IMR-90 (cell line): ENCODE measurements at regions not wholly inside any gene's neighbourhood (a gene's known extent, or its start where the extent isn't known, plus 50 kb on each side); places are given as distances from the start of the nearest gene placed in this dataset.

Experiments used
- ATAC-seq: fragments of 200-7000 bp; cut with Tn5 transposase; 2 replicates; pipeline ENCODE4 v1.9.1; 2020; ENCODE audit warnings: low read depth, mild to moderate bottlenecking, moderate library complexity
- BruUV-seq: library from RNA; stranded (reverse); fragments of 400-500 nt; replicated peaks from 2 replicates; lab custom pipeline; 2021; lab: Mats Ljungman, UMichigan
- CTCF ChIA-PET: fragments of 300-600 bp; formaldehyde crosslinking; extraction: SDS; loops from one replicate; lab custom pipeline; 2021; ENCODE audit warnings: antibody characterized with exemption; lab: Yijun Ruan, JAX
- POLR2A ChIA-PET: fragments of 300-600 bp; sonication (Branson Sonifier 250); formaldehyde crosslinking; loops from one replicate; lab custom pipeline; 2022; ENCODE audit warnings: antibody characterized with exemption; ENCODE audit not compliant: unreplicated experiment; lab: Charles Lee
- DNase-seq: peaks from one replicate; pipeline ENCODE4 v3.0.0; 2013
- H2AFZ ChIP-seq: replicated peaks from 2 replicates; pipeline ENCODE3; 2013; ENCODE audit warnings: low read length, mild to moderate bottlenecking; ENCODE audit not compliant: poor library complexity
- H2AK5ac ChIP-seq: 2 replicates; pipeline ENCODE4 v1.6.1; 2013; ENCODE audit warnings: low read depth, low read length, inconsistent platforms
- H2AK9ac ChIP-seq: replicated peaks from 2 replicates; pipeline ENCODE3; 2013; ENCODE audit warnings: mild to moderate bottlenecking, low read depth, low read length, moderate library complexity; ENCODE audit not compliant: poor library complexity
- H2BK120ac ChIP-seq: 2 replicates; pipeline ENCODE4 v1.6.1; 2013; ENCODE audit warnings: low read depth, low read length, inconsistent platforms
- H2BK15ac ChIP-seq: 3 replicates; pipeline ENCODE4 v1.6.1; 2013; ENCODE audit warnings: low read depth, low read length, inconsistent platforms
- H2BK20ac ChIP-seq: 2 replicates; pipeline ENCODE4 v1.6.1; 2013; ENCODE audit warnings: low read depth, mild to moderate bottlenecking, inconsistent platforms, low read length, moderate library complexity
- H2BK5ac ChIP-seq: 2 replicates; pipeline ENCODE4 v1.6.1; 2013; ENCODE audit warnings: mild to moderate bottlenecking, low read depth, low read length, inconsistent platforms; ENCODE audit not compliant: poor library complexity, severe bottlenecking
- H3K14ac ChIP-seq: replicated peaks from 2 replicates; pipeline ENCODE4 v1.6.1; 2013; ENCODE audit warnings: low read depth, low read length, inconsistent platforms
- H3K18ac ChIP-seq: 2 replicates; pipeline ENCODE4 v1.6.1; 2013; ENCODE audit warnings: low read depth, low read length, control low read depth
- H3K23ac ChIP-seq: 2 replicates; pipeline ENCODE4 v1.6.1; 2013; ENCODE audit warnings: low read depth, low read length, inconsistent platforms
- H3K27ac ChIP-seq: 2 replicates; pipeline ENCODE4 v1.5.1; 2013; ENCODE audit warnings: mild to moderate bottlenecking, control low read depth, low read length; ENCODE audit not compliant: insufficient read depth
- H3K27me3 ChIP-seq: 2 replicates; pipeline ENCODE4 v1.6.1; 2013; ENCODE audit warnings: low read length; ENCODE audit not compliant: control insufficient read depth, insufficient read depth
- H3K36me3 ChIP-seq: 2 replicates; pipeline ENCODE4 v1.6.1; 2013; ENCODE audit warnings: low read length, mixed read lengths; ENCODE audit not compliant: control insufficient read depth, insufficient read depth
- H3K4ac ChIP-seq: 2 replicates; pipeline ENCODE4 v1.6.1; 2013; ENCODE audit warnings: low read depth, low read length, inconsistent platforms
- H3K4me1 ChIP-seq: 2 replicates; pipeline ENCODE4 v1.6.1; 2013; ENCODE audit warnings: low read length, mixed read lengths; ENCODE audit not compliant: control insufficient read depth, insufficient read depth
- H3K4me2 ChIP-seq: 2 replicates; pipeline ENCODE4 v1.6.1; 2013; ENCODE audit warnings: low read depth, mild to moderate bottlenecking, control low read depth, low read length, moderate library complexity
- H3K4me3 ChIP-seq: 2 replicates; pipeline ENCODE4 v1.5.1; 2013; ENCODE audit warnings: low read depth, mild to moderate bottlenecking, control low read depth, low read length, moderate library complexity; ENCODE audit not compliant: insufficient read depth
- H3K56ac ChIP-seq: 2 replicates; pipeline ENCODE4 v1.6.1; 2013; ENCODE audit warnings: low read length, inconsistent platforms; ENCODE audit not compliant: insufficient read depth; ENCODE audit errors: extremely low read depth
- H3K79me1 ChIP-seq, 2 experiments: 2 replicates each; pipeline ENCODE4 v1.6.1; 2013; ENCODE audit warnings: low read length in 2 of 2, inconsistent platforms in 1 of 2, low read depth in 1 of 2
- H3K9ac ChIP-seq: 2 replicates; pipeline ENCODE4 v1.6.1; 2013; ENCODE audit warnings: low read depth, low read length, control low read depth
- H3K9me1 ChIP-seq: 2 replicates; pipeline ENCODE4 v1.6.1; 2013; ENCODE audit warnings: low read length, inconsistent platforms; ENCODE audit not compliant: insufficient read depth
- H3K9me3 ChIP-seq: 2 replicates; pipeline ENCODE4 v1.6.1; 2013; ENCODE audit warnings: low read length; ENCODE audit not compliant: control insufficient read depth, insufficient read depth
- H4K20me1 ChIP-seq: 2 replicates; pipeline ENCODE4 v1.6.1; 2013; ENCODE audit warnings: low read length, inconsistent platforms; ENCODE audit not compliant: insufficient read depth
- H4K5ac ChIP-seq: 2 replicates; pipeline ENCODE4 v1.6.1; 2013; ENCODE audit warnings: mild to moderate bottlenecking, low read depth, low read length, control low read depth
- H4K8ac ChIP-seq, 2 experiments: 2 replicates each; pipeline ENCODE4 v1.6.1; 2013; ENCODE audit warnings: low read depth in 2 of 2, low read length in 2 of 2, control low read depth in 1 of 2, inconsistent platforms in 1 of 2
- H4K91ac ChIP-seq: 2 replicates; pipeline ENCODE4 v1.6.1; 2013; ENCODE audit warnings: low read depth, low read length, inconsistent platforms; ENCODE audit not compliant: insufficient read depth
- CHD1 ChIP-seq: IDR thresholded peaks from 2 replicates; pipeline ENCODE4 v1.6.1; 2012; ENCODE audit warnings: low read depth, low read length, improper control_type of control experiment
- FOS ChIP-seq: fragments of 150-350 bp; IDR thresholded peaks from 2 replicates; pipeline ENCODE4 v1.6.1; 2016; ENCODE audit warnings: low read depth, low read length
- POLR2A ChIP-seq: IDR thresholded peaks from 2 replicates; pipeline ENCODE4 v1.6.1; 2012; ENCODE audit warnings: mild to moderate bottlenecking, low read depth, low read length
- WGBS, 2 experiments: methylation state at CpG; one replicate each; pipeline versions ENCODE4 v1.1.5 to v1.1.7; 2013; ENCODE audit warnings: missing lambda C conversion rate in 2 of 2; ENCODE audit not compliant: insufficient read length in 1 of 2; ENCODE audit errors: extremely low coverage in 2 of 2; 5-methylcytosine and 5-hydroxymethylcytosine counted together
- dilution Hi-C: fragments of 300-500 bp; cut with HindIII; formaldehyde crosslinking; loops from one replicate; pipeline ENCODE4 v1.14.3; 2018; ENCODE audit warnings: low sequenced_read_pairs; ENCODE audit not compliant: unreplicated experiment
- in situ Hi-C: fragments of 300-500 bp; cut with MboI; formaldehyde crosslinking; loops from 3 replicates; pipeline ENCODE4 v1.14.3; 2019; ENCODE audit warnings: low sequenced_read_pairs, inconsistent platforms, mixed read lengths
- intact Hi-C: fragments of 100-400 bp; cut with micrococcal nuclease; formaldehyde crosslinking; loops from 2 replicates; pipeline ENCODE4 v1.10.0; 2022
- TF ChIP-seq, protein P1 (sequence below): conservative IDR thresholded peaks from 2 replicates; pipeline ENCODE4 v1.5.1; 2012; ENCODE audit warnings: mild to moderate bottlenecking, low read depth, low read length, improper control_type of control experiment
- TF ChIP-seq, protein P2 (sequence below): fragments of 150-350 bp; IDR thresholded peaks from 2 replicates; pipeline ENCODE4 v1.6.1; 2017; ENCODE audit warnings: mild to moderate bottlenecking, antibody characterized with exemption, low read length, low read depth

DNA sequence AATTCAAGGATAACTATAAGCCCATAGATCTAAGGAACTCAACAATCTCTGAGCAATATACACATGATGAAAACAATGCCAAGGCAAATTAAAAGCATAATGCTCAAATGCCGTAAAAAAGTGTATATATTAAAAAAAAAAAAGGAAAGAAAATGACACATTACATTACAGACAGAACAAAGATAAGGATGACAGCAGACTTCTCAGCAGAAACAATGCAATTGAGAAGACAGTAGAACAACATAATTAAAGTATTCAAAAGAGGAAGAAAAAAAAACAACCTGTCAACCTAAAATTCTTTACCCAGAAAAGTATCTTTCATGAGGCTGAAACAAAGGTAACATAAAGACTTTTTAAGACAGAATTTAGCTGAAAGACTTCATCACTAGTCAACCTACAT lies 591.7 kb downstream of the ZNF608 start:
- Histone ChIP-seq H2BK120ac (no peak overlapping the region), H2AK5ac (no peak overlapping the region), H3K4me1 (no peaks in the 10 kb centered on the region), H3K4me2 (no peak overlapping the region), H2BK20ac (no peak overlapping the region), H3K23ac (no peak overlapping the region), H2BK5ac (no peak overlapping the region), H2AK9ac (no peak overlapping the region), H3K18ac (no peak overlapping the region), H3K36me3 (no peaks in the 10 kb centered on the region), H2BK15ac (no peak overlapping the region), H3K4ac (no peak overlapping the region), H4K5ac (no peak overlapping the region), H3K9me3 (peaks cover 5% of the 10 kb centered on the region), H3K9ac (no peak overlapping the region), H3K9me1 (no peaks in the 10 kb centered on the region), H3K27ac (no peak overlapping the region), H3K79me1 (no peaks in the 10 kb centered on the region), H2AFZ (no peak overlapping the region), H4K20me1 (no peaks in the 10 kb centered on the region), H3K27me3 (no peaks in the 10 kb centered on the region), H3K4me3 (no peak overlapping the region), H4K91ac (no peak overlapping the region), H4K8ac (no peak overlapping the region), H3K14ac (no peak overlapping the region), H3K56ac (no peak overlapping the region)
- CTCF ChIA-PET = no interaction called here
- in situ Hi-C loops (no loop called here), intact Hi-C loops (loop anchor here (10.0 kb wide), 1 partner anchor 590 kb away; the partner anchor contains the start of gene ZNF608), dilution Hi-C loops (no loop called here)
- BruUV-seq = no TSS peak
- POLR2A ChIA-PET = no interaction called here
- no CpG with 5 or more reads among the region's 1 CpG for WGBS, 2 experiments
- ATAC-seq (no peak), DNase-seq (no peak)
- TF ChIP-seq CHD1 (no peak), POLR2A (no peak), FOS (no peak)
- TF ChIP-seq, protein P1, sequence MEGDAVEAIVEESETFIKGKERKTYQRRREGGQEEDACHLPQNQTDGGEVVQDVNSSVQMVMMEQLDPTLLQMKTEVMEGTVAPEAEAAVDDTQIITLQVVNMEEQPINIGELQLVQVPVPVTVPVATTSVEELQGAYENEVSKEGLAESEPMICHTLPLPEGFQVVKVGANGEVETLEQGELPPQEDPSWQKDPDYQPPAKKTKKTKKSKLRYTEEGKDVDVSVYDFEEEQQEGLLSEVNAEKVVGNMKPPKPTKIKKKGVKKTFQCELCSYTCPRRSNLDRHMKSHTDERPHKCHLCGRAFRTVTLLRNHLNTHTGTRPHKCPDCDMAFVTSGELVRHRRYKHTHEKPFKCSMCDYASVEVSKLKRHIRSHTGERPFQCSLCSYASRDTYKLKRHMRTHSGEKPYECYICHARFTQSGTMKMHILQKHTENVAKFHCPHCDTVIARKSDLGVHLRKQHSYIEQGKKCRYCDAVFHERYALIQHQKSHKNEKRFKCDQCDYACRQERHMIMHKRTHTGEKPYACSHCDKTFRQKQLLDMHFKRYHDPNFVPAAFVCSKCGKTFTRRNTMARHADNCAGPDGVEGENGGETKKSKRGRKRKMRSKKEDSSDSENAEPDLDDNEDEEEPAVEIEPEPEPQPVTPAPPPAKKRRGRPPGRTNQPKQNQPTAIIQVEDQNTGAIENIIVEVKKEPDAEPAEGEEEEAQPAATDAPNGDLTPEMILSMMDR = no peak
- TF ChIP-seq, protein P2, sequence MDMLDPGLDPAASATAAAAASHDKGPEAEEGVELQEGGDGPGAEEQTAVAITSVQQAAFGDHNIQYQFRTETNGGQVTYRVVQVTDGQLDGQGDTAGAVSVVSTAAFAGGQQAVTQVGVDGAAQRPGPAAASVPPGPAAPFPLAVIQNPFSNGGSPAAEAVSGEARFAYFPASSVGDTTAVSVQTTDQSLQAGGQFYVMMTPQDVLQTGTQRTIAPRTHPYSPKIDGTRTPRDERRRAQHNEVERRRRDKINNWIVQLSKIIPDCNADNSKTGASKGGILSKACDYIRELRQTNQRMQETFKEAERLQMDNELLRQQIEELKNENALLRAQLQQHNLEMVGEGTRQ = no peak
